ENCODE measurements at regions not wholly inside any gene's neighbourhood (a gene's known extent, or its start where the extent isn't known, plus 50 kb on each side); places are given as distances from the start of the nearest gene placed in this dataset.

DNA sequence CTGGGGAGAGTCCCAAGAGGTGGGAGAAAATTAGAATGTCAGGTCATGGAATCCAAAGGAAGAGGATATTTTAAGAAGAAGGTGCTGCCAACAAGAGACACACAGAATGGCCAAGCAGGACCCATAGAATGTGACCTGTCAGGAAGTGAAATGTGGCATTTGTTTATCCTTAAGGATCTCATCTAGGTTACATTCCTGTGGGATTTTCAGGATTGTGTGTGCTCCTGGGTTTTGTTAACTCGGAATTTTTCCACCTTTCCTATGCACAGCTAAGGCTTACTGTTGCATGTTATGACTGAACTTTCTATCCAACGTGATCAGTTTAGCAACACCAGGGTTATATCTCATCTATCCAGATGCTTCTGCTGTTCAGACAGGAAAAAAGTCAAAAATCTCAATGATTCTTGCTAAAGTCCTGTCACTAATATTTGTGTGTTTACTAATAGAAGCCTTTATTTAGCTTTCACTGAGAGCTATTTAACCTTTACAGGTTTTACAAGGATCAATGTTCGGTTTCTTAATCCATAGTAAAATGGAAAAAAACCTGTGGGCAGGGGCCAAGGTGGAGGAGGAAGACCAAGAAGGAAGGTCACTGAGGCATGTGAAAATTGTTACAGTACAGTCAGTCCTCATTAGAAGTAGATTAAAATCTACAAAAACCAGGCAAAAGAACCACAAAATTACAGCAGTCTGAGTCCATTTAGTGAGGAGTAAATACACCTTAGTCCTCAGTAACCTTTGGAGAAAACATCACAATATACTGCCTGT, 437.8 kb upstream of the NPVF start:
- H3K27me3 ChIP-seq (ENCODE audit: control insufficient read depth in 2 of 2, insufficient read depth in 2 of 2, low read length in 2 of 2): no peaks in the 10 kb centered on the region
- POLR2A ChIA-PET: no interaction called here
- no peak overlapping the region for H2AFZ ChIP-seq (ENCODE audit: low read depth, low read length)
- DNase-seq (ENCODE audit: low read depth, low spot score): no peak
- BruUV-seq (replicated peaks): no TSS peak
- intact Hi-C loops (cut with micrococcal nuclease) (no loop called here), dilution Hi-C loops (cut with MboI; ENCODE audit: extremely low pct_ligation_motif_present, low sequenced_read_pairs) (no loop called here)
- no peaks in the 10 kb centered on the region for H4K20me1 ChIP-seq (replicated peaks; ENCODE audit: control insufficient read depth, extremely low read depth, insufficient read depth, low read length)
- H3K36me3 ChIP-seq (ENCODE audit: control insufficient read depth in 2 of 2, extremely low read depth in 1 of 2, insufficient read depth in 2 of 2, low read length in 2 of 2): no peaks in the 10 kb centered on the region
- H3K79me2 ChIP-seq (ENCODE audit: control insufficient read depth, insufficient read depth, low read length): no peaks in the 10 kb centered on the region
- no peak overlapping the region for H3K27ac ChIP-seq (ENCODE audit: insufficient read depth, low read depth, low read length)
- H3K4me1 ChIP-seq (ENCODE audit: control insufficient read depth, extremely low read depth, insufficient read depth, low read length): no peaks in the 10 kb centered on the region
- H3K9ac ChIP-seq (replicated peaks; ENCODE audit: extremely low read depth, insufficient read depth, low read length): no peak overlapping the region
- no peak overlapping the region for H3K4me2 ChIP-seq (ENCODE audit: insufficient read depth, low read length)
- no peaks in the 10 kb centered on the region for H3K9me1 ChIP-seq (replicated peaks; ENCODE audit: control insufficient read depth, extremely low read depth, insufficient read depth, low read length)
- FAIRE-seq: no peak
- CTCF ChIA-PET: no interaction called here
- no peaks in the 10 kb centered on the region for H3K9me3 ChIP-seq (replicated peaks; ENCODE audit: control insufficient read depth, insufficient read depth, low read length)
- TF ChIP-seq, protein P1, sequence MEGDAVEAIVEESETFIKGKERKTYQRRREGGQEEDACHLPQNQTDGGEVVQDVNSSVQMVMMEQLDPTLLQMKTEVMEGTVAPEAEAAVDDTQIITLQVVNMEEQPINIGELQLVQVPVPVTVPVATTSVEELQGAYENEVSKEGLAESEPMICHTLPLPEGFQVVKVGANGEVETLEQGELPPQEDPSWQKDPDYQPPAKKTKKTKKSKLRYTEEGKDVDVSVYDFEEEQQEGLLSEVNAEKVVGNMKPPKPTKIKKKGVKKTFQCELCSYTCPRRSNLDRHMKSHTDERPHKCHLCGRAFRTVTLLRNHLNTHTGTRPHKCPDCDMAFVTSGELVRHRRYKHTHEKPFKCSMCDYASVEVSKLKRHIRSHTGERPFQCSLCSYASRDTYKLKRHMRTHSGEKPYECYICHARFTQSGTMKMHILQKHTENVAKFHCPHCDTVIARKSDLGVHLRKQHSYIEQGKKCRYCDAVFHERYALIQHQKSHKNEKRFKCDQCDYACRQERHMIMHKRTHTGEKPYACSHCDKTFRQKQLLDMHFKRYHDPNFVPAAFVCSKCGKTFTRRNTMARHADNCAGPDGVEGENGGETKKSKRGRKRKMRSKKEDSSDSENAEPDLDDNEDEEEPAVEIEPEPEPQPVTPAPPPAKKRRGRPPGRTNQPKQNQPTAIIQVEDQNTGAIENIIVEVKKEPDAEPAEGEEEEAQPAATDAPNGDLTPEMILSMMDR (IDR thresholded peaks at IDR 0.05; ENCODE audit: extremely low read depth in 1 of 2, insufficient read depth in 1 of 2, low read depth in 1 of 2, low read length in 2 of 2): no peak
- TF ChIP-seq EZH2 (IDR thresholded peaks at IDR 0.05; ENCODE audit: borderline replicate concordance, low read depth, low read length, severe bottlenecking): no peak
- TF ChIP-seq POLR2A (IDR thresholded peaks at IDR 0.05; ENCODE audit: low read depth, low read length): no peak
- no peak for TF ChIP-seq POLR2AphosphoS5 (IDR thresholded peaks at IDR 0.05; ENCODE audit: insufficient read depth, low read depth, low read length)
- TF ChIP-seq MYC (IDR thresholded peaks at IDR 0.05; ENCODE audit: low read depth, low read length): no peak
- TF ChIP-seq JUN (IDR thresholded peaks at IDR 0.05; ENCODE audit: borderline replicate concordance, insufficient read depth, insufficient read length, low read depth): no peak
- no peak for TF ChIP-seq FOS (IDR thresholded peaks at IDR 0.05; ENCODE audit: borderline replicate concordance, insufficient read depth, low read length)
- H3K4me3 ChIP-seq (replicated peaks in 1 of 3; ENCODE audit: insufficient read depth in 1 of 3, low read depth in 1 of 3, low read length in 3 of 3): no peak overlapping the region
